UCSD-AML1 (cell line): ENCODE measurements at regions not wholly inside any gene's neighbourhood (a gene's known extent, or its start where the extent isn't known, plus 50 kb on each side); places are given as distances from the start of the nearest gene placed in this dataset.
A peak's percentile ranks its signal among the peaks of the same experiment; 100 is the strongest.

Experiments
- DNase-seq: peaks from one replicate; lab custom pipeline; 2025; ENCODE audit not compliant: unreplicated experiment; lab: John Stamatoyannopoulos, UW

DNA sequence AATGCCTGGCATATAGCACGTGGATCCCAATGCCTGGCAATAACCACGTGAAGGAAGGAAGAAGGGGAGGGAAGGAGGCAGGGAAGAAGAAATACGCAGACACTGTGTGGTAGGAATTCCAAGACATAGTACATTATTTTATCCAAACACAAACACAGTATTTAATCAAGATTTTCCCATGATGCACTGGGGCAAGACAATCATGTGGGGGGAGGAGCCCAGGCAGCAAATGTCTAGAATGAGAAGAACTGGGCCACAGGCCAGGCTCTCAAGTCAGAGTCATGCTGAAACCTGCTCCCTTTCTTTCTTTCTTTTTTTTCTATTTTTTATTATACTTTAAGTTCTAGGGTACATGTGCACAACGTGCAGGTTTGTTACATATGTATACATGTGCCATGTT, 717.9 kb downstream of the UQCRFS1 start:
- DNase-seq: no peak

DNA sequence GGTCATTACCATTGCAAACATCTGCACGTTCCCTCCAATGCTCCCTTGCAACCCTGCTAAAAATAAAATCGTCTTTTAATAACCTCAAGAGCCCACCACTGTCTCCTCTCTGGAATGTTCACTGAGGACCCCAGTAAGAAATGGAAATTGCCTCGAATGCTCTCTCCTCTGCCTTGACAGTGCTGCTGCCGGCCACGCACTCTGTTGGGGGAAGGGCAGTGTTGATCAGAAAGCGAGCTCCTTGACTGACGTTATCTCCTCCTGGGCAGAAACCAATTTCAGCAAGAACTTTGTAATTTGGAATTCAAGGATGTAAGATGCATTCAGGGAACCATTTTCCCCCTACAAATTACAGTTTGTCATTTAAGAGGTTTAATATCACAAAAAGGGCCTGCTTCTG, 718.5 kb downstream of the UQCRFS1 start:
- no peak for DNase-seq

DNA sequence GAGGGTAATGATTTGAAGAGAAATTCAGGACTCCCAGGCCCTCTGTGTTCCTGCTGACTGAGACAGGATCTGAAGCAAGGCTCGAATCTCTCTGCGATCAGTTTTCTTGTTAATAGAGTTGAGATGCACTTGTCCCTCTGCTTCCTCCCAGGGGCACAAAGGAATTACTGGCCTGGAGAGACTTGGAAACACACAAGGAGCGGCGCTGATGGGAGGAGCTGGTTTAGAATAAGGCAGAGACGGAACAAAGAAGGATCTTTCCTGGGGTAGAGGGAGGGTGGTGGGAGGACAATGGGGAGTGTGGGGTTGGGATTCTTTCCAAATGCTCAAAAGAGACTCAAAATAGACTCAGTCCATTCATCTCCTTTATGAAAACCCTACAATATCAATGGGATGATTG, 719.1 kb downstream of the UQCRFS1 start:
- no peak for DNase-seq

DNA sequence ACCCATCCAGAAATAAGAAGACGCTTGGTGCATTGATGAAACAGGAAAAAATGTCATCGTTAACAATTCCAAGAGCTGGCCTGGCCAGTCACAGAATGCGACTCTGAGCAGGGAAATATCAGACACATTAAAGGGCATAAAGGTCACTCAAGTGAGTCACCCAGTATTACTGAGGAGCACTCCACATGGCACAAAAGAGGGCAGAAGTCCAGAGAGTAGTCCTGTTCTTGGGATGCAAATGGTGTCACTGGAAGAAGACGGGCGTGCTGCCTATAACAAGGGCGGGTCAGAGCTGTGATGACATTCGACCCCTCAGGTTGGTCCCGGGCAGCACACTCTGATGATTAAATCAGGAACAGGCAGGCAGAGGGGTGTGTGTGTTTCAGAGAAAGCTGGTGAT, 720.3 kb downstream of the UQCRFS1 start:
- no peak for DNase-seq

- DNase-seq: no peak
Observed at GRCh38 chr19:28492201-28492600, 720.8 kb downstream of the UQCRFS1 start.

- peak; percentile 63 for DNase-seq
Observed at GRCh38 chr19:28489776-28490175, 723.2 kb downstream of the UQCRFS1 start.

- DNase-seq: peak; percentile 45
Observed at GRCh38 chr19:28489126-28489660, 723.8 kb downstream of the UQCRFS1 start.

DNA sequence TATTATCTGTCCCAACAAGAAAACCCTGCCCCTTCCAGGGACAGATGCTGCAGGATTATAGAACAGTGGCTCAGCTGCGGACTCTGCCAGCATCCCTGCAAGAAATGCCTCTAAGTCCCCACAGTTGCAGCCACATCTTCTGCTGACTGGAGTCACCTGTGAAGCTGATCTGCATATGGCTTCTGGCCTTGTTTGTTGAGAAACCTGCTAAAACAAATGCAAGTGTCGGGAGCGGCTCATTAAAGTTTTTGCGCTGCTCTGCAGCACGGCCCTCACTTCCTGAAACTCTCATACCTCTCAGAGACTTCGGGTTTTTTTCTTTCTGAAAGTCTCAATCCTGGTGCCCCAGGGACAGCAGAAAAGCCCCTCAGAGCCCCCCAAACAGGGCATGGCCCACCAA, 725.0 kb downstream of the UQCRFS1 start:
- no peak for DNase-seq

- DNase-seq: no peak
Observed at GRCh38 chr19:28486926-28487325, 726.0 kb downstream of the UQCRFS1 start.

- no peak for DNase-seq
Observed at GRCh38 chr19:28486473-28486872, 726.5 kb downstream of the UQCRFS1 start.

DNA sequence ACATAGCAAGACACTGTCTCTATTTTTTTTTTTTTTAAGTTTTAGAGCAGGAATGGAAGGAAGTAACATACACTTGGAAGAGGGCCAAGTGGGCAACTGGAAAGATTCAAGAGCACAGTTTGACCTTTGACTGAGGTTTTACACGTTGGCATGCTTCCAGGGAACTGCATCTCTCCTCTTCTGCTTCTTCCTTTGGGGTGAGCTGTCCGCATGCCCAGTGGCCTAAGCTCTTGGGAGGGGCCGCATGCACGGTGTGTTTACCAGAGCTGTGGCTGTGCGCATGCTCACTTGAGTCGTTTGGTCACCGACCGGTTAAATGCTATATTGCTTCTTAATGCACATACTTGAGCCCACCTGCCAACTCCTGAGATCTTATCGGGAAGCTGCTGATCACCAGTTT, 727.7 kb downstream of the UQCRFS1 start:
- no peak for DNase-seq

DNA sequence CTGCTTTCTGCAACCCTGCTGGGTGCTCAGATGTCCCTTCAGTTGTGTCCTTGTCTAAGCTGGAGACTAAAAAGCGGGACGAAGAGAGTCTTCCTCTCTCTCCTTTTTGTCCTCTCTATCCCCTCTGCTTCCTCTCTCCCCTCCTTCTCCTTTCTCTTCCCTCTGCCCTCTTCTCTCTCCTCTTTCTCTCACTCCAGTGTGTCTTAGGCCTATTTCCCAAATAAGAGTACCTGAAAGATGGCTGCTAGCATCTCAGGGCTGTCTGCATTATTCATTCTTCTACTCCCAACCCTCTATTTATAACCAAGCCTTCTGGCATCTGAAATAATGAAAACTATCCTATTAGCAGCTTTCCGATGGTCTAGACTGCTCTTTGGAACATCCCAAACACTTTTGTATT, 729.8 kb downstream of the UQCRFS1 start:
- DNase-seq: no peak

DNA sequence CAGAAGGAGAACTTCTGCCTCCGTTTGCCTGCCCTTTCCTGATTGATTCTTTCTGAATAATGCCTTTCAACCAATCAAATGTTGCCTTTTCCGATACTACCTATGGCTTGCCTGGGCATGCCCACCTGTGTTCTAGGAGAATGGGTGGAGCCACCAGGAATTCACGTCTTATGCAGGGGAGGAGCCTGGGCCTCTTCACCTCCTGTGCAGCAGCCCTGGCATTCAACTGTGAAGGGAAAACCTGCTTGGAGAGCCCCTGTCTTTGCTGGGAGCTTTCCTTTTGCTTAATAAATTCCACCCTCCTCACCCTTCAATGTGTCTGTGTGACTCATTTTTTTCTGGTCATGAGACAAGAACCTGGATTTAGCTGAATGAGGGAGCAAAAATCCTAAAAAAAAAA, 730.7 kb downstream of the UQCRFS1 start:
- no peak for DNase-seq

- DNase-seq: no peak
Observed at GRCh38 chr19:28481674-28482073, 731.3 kb downstream of the UQCRFS1 start.

DNA sequence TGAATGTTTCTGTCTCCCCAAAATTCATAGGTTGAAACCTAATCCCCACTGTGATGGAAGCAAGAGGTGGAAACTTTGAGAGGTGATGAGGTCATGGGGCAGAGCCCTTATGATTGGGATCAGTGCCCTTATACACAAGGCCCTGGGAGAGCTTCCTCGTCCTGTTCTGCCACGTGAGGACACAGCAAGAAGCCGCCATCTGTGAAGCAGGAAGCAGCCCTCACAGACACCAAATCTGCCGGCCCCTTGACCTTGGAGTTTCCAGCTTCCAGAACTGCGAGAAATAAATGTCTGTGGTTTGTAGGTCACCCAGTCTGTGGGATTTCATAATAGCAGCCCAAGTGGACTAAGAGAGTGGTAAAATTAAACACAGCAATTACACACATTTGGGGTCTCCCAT, 737.4 kb downstream of the UQCRFS1 start:
- DNase-seq: peak; percentile 58

- peak; percentile 60 for DNase-seq
Observed at GRCh38 chr19:28472843-28473242, 740.1 kb downstream of the UQCRFS1 start.

- no peak for DNase-seq
Observed at GRCh38 chr19:28471731-28472510, 741.0 kb downstream of the UQCRFS1 start.

- DNase-seq: no peak
Observed at GRCh38 chr19:28469544-28469943, 743.4 kb downstream of the UQCRFS1 start.

DNA sequence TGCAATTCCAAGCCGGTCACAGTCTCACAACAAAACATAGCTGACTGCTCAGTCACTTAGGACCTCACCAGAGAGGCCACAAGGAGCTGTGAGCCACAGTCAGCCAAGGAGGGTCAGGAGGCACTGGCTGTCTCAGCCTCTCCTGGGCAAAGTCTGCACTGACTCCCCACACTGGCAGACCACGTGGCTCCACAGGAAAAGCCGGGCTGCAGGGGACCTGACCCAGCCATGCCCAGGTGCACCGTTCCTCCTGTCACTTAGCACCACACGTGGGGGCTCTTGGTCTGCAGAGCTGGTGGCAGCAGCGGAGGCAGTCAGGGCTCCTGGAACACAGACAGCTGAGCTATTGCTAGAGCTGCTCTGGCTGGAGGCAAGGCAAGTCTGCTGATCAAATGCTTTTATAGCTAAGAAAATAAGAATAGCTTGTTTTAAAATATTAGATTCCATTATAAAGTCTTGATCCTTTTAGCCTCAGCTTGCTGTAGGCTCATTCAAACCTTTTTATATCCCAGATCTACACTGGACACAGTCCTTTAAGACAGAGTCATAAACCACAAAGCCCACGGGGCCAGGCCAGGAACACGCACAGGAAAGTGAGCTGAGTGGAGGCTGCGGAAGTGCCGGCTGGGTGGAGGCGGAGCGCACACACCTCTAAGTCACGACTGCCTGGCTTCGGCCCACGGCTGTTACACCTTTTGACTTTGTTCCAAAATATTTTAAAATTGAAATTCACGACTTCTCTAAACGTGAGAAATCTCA, 744.1 kb downstream of the UQCRFS1 start:
- DNase-seq: peak; percentile 70

GRCh38 chr19:28466107-28467045, 746.6 kb downstream of the UQCRFS1 start:
- peak; percentile 62 for DNase-seq
